ENCODE measurements at regions not wholly inside any gene's neighbourhood (a gene's known extent, or its start where the extent isn't known, plus 50 kb on each side); places are given as distances from the start of the nearest gene placed in this dataset.

DNA sequence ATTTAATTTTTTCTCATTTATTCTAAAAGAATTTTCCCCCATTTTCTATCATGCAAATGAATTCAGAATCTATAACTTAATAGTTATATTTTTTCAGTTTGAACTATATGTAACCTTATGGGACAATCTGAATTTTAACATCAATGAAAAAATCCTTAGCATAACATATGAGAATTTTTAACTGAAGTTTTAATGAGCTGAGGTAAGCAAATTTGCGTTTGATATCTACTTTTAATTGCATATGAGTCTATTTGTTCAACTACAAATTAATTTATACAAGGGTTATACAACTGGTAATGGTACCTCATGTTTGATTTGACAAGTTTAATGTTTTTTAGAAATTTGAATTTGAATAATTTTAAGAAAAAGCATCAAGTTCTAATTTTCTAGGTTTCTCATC, 384.4 kb upstream of the PCDH9 start:
- H3K27ac Mint-ChIP-seq: no peak overlapping the region
- H3K4me3 Mint-ChIP-seq: no peak overlapping the region
- no peaks in the 10 kb centered on the region for H3K4me1 Mint-ChIP-seq (ENCODE audit: low read depth)
- H3K9me3 Mint-ChIP-seq: peaks cover 5% of the 10 kb centered on the region
- no peaks in the 10 kb centered on the region for H3K36me3 Mint-ChIP-seq (ENCODE audit: low read depth)
- intact Hi-C loops (cut with micrococcal nuclease): no loop called here
- no peak for DNase-seq (ENCODE audit: low spot score)
- no peaks in the 10 kb centered on the region for H3K27me3 Mint-ChIP-seq (ENCODE audit: insufficient read depth)

DNA sequence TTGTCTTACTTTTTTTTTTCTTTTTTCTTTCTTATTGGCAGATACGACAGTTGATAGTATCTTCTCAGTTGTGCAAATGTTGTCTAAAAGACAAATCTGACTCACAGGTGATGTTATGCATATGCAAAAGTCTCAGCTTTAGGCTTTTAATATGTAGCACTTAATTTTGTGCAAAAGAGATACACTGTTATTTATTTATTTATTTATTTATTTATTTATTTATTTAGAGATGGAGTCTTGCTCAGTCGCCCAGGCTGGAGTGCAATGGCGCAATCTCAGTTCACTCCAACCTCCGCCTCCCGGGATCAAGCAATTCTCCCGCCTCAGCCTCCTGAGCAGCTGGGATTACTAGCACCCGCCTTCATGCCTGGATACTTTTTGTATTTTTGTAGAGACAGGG, 383.9 kb upstream of the PCDH9 start:
- H3K36me3 Mint-ChIP-seq (ENCODE audit: low read depth): no peaks in the 10 kb centered on the region
- no peak overlapping the region for H3K4me3 Mint-ChIP-seq
- DNase-seq (ENCODE audit: low spot score): no peak
- no peaks in the 10 kb centered on the region for H3K27me3 Mint-ChIP-seq (ENCODE audit: insufficient read depth)
- intact Hi-C loops (cut with micrococcal nuclease): no loop called here
- no peaks in the 10 kb centered on the region for H3K4me1 Mint-ChIP-seq (ENCODE audit: low read depth)
- H3K9me3 Mint-ChIP-seq: no peaks in the 10 kb centered on the region
- no peak overlapping the region for H3K27ac Mint-ChIP-seq

DNA sequence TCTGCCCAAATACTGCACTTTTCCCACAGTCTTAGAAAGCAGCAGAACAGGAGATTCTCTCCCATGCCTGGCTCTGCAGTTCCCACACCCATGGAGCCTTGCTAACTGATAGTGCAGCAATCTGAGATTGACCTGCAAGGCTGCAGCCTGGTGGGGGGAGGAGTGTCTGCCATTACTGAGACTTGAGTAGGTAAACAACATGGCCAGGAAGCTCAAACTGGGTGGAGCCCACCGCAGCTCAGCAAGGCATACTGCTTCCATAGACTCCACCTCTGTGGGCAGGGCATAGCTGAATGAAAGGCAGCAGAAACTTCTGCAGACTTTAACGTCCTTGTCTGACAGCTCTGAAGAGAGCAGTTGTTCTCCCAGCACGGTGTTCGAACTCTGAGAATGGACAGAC, 358.5 kb upstream of the PCDH9 start:
- intact Hi-C loops (cut with micrococcal nuclease): no loop called here
- Mint-ChIP-seq H3K4me1 (ENCODE audit: low read depth) (no peaks in the 10 kb centered on the region), H3K4me3 (no peak overlapping the region), H3K9me3 (peaks cover 4% of the 10 kb centered on the region), H3K36me3 (ENCODE audit: low read depth) (no peaks in the 10 kb centered on the region), H3K27ac (no peak overlapping the region), H3K27me3 (ENCODE audit: insufficient read depth) (no peaks in the 10 kb centered on the region)
- DNase-seq (ENCODE audit: low spot score): no peak

DNA sequence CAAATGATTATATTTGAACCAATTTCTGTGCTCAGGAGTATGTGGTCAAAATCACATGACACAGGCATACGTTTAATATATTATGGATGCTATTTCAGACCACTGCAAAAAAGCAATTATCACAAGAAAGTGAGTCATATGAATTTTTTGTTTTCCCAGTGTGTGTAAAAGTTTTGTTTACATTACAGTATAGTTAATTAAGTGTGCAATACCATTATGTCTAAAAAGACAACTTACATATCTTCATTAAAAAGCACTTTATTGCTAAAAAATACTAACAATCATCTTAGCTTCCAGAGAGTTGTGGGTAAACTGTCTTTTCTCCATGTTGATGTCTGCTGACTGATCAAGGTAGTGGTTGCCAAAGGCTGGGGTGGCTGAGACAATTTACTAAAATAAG, 347.2 kb upstream of the PCDH9 start:
- peaks cover 12% of the 10 kb centered on the region for H3K9me3 Mint-ChIP-seq
- no peak overlapping the region for H3K27ac Mint-ChIP-seq
- no peaks in the 10 kb centered on the region for H3K27me3 Mint-ChIP-seq (ENCODE audit: insufficient read depth)
- H3K4me3 Mint-ChIP-seq: no peak overlapping the region
- intact Hi-C loops (cut with micrococcal nuclease): no loop called here
- no peaks in the 10 kb centered on the region for H3K36me3 Mint-ChIP-seq (ENCODE audit: low read depth)
- DNase-seq (ENCODE audit: low spot score): no peak
- H3K4me1 Mint-ChIP-seq (ENCODE audit: low read depth): no peaks in the 10 kb centered on the region

DNA sequence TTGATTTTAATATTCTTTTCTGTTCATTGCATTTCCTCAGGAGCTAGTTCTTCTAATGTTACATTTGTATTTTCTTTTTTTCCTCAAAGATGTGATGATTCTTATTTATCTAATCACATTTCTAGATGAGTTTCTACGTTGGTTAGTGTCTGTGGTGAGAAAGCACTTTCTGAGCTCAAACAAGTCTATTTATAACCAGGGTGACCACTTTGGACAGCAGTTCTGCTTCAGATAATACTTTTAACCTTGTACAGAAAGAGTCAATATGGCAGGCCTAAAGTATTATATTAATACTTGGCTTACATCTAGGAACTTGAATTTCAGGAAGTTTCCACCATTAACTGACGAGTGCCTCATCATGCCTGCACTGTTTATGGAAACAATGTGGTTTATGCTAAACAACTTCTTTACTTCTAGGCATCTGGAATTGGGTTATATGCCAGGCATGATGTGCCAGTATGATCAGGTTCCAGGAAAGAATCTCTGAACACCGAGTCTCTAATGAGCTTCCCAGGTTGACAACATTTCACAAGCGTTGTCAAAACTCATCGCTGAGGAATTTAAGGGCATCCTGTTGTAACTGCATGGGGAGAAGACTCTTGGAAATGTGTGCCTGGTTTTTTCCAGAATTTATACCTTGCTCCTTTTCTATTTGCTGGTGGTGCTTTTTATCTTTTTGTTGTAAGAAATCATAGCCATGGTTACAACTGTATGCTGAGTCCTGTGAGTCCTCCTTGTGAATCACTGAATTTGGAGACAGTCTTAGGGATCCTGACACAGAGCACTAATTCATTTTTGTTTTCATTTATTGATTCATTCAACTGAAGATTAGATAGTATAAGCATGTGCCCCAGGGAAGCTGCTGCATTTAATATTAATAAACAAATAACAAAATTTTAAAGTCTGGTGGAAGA, 344.4 kb upstream of the PCDH9 start:
- Mint-ChIP-seq H3K27ac (no peak overlapping the region), H3K27me3 (ENCODE audit: insufficient read depth) (no peaks in the 10 kb centered on the region), H3K4me3 (no peak overlapping the region), H3K36me3 (ENCODE audit: low read depth) (no peaks in the 10 kb centered on the region), H3K9me3 (peaks cover 20% of the 10 kb centered on the region), H3K4me1 (ENCODE audit: low read depth) (no peaks in the 10 kb centered on the region)
- no peak for DNase-seq (ENCODE audit: low spot score)
- intact Hi-C loops (cut with micrococcal nuclease): no loop called here

DNA sequence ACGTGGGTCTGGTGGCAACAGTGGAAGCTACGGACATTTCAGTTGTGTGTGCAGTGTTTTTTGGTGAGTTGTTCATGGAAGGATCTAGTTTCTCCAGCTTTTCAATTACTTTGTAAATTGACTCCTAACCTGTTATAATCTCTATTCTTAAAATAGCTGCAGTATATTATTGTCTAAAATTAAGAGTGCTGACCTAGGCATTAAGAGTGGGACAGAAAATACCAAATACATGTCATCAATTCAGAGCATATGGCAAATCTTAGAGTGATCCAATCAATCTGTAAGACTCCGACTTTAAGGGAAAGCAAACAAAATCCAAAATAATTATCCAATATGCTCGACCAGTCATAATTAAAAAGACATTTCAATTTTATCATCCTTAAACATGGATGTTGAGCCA, 338.1 kb upstream of the PCDH9 start:
- Mint-ChIP-seq H3K4me1 (ENCODE audit: low read depth) (no peaks in the 10 kb centered on the region), H3K36me3 (ENCODE audit: low read depth) (no peaks in the 10 kb centered on the region), H3K27me3 (ENCODE audit: insufficient read depth) (no peaks in the 10 kb centered on the region), H3K27ac (no peak overlapping the region), H3K9me3 (peaks cover 12% of the 10 kb centered on the region), H3K4me3 (no peak overlapping the region)
- DNase-seq (ENCODE audit: low spot score): no peak
- intact Hi-C loops (cut with micrococcal nuclease): no loop called here

DNA sequence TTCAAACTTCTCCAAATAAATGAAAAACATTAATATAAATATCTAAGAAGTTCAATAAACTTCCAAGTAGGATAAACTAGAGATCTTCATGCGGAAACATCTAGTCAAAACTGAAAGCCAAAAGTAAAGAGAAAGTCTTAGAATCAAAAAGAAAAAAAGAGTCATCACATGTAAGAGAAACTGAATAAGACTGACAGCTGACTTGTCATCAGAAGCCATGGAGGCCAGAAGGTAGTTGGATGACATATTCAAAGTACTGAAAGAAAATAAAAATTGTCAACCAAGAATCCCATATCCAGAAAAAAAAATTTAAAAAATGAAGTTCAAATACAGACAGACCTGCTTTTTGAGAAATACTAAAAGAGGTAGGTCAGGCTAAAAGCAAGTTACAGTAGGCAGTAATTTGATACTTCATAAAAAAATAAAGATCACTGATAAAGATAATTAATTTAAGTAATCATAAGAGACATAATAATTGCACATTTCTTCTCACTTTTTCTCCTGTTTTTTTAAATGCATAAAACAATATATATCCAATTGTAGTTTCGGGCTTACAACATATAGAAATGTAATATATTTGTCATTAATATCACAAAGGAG, 327.6 kb upstream of the PCDH9 start:
- no peak overlapping the region for H3K4me3 Mint-ChIP-seq
- H3K36me3 Mint-ChIP-seq (ENCODE audit: low read depth): no peaks in the 10 kb centered on the region
- no peaks in the 10 kb centered on the region for H3K27me3 Mint-ChIP-seq (ENCODE audit: insufficient read depth)
- no peak overlapping the region for H3K27ac Mint-ChIP-seq
- no peak for DNase-seq (ENCODE audit: low spot score)
- intact Hi-C loops (cut with micrococcal nuclease): no loop called here
- H3K9me3 Mint-ChIP-seq: peaks cover 11% of the 10 kb centered on the region
- no peaks in the 10 kb centered on the region for H3K4me1 Mint-ChIP-seq (ENCODE audit: low read depth)

DNA sequence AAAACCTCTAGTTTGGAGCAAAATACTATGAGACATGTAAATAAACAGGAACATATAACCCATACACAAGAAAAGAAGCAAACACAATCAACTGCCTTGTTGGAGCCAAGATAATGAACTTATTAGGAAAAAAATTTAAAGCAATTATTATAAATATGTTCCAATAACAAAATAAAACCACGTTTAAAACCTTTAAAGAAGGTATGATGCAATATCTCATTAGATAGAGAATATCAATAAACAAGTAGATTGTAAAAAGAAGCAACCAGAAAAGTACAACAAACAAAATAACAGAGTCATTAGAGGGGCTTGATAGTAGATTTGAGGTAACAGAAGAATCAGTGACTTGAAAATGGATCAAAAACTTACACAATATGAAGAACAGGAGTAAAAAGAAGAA, 327.0 kb upstream of the PCDH9 start:
- no peaks in the 10 kb centered on the region for H3K27me3 Mint-ChIP-seq (ENCODE audit: insufficient read depth)
- peaks cover 11% of the 10 kb centered on the region for H3K9me3 Mint-ChIP-seq
- DNase-seq (ENCODE audit: low spot score): no peak
- no peaks in the 10 kb centered on the region for H3K36me3 Mint-ChIP-seq (ENCODE audit: low read depth)
- H3K4me1 Mint-ChIP-seq (ENCODE audit: low read depth): no peaks in the 10 kb centered on the region
- H3K27ac Mint-ChIP-seq: no peak overlapping the region
- intact Hi-C loops (cut with micrococcal nuclease): no loop called here
- H3K4me3 Mint-ChIP-seq: no peak overlapping the region

DNA sequence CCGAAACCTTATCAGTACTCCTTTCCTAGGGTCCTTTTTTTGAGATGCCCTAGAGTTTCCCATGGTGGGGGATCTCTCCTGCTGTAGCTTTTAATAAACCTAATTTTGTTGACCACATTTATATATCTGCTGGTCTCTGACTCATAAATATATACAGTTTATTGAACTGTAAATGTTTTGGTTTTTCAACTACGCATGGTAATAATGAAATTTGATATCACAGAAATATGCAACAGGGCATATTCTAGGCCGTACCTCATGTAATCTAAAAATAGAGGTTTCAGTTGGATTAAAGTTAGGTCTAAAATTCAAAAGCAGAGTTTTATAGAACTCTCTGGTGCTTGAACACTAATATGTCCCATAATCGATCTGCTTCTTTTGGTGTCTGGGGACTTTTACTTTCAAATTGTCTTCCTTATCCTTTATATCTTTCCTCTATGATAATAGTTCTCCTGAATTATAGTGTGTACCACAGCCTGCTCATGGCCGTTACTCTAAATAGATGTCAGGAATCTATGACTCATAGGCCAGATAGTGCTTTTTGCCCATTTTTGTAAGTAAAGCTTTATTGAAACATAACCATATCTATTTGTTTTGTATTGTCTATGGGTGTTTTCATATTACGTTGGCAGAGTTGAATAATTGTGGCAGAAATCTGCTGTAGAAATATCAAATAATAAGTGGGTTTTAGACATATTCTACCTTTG, 324.8 kb upstream of the PCDH9 start:
- Mint-ChIP-seq H3K4me3 (no peak overlapping the region), H3K27me3 (ENCODE audit: insufficient read depth) (no peaks in the 10 kb centered on the region), H3K9me3 (peaks cover 11% of the 10 kb centered on the region), H3K4me1 (ENCODE audit: low read depth) (no peaks in the 10 kb centered on the region), H3K27ac (no peak overlapping the region), H3K36me3 (ENCODE audit: low read depth) (no peaks in the 10 kb centered on the region)
- intact Hi-C loops (cut with micrococcal nuclease): no loop called here
- DNase-seq (ENCODE audit: low spot score): no peak

DNA sequence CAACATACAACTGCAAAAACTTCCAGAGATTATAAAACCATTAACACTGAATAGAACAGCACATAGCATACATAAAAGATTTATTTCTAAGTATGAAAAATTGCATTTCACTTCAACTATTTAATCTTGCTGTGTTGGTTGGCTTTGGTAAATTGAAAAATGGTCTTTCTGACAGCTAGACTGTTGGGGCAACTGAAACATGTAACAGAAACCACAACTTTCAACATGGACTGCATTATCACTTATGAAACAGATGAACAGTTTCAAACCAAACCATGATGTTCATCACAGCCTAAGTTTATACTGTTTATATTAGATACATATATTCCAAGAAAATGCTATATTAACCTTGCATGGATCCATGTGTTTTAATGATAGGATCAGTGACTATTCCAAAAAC, 324.1 kb upstream of the PCDH9 start:
- no peaks in the 10 kb centered on the region for H3K36me3 Mint-ChIP-seq (ENCODE audit: low read depth)
- intact Hi-C loops (cut with micrococcal nuclease): no loop called here
- H3K27me3 Mint-ChIP-seq (ENCODE audit: insufficient read depth): no peaks in the 10 kb centered on the region
- H3K4me1 Mint-ChIP-seq (ENCODE audit: low read depth): no peaks in the 10 kb centered on the region
- peaks cover 11% of the 10 kb centered on the region for H3K9me3 Mint-ChIP-seq
- no peak overlapping the region for H3K4me3 Mint-ChIP-seq
- DNase-seq (ENCODE audit: low spot score): no peak
- H3K27ac Mint-ChIP-seq: no peak overlapping the region

DNA sequence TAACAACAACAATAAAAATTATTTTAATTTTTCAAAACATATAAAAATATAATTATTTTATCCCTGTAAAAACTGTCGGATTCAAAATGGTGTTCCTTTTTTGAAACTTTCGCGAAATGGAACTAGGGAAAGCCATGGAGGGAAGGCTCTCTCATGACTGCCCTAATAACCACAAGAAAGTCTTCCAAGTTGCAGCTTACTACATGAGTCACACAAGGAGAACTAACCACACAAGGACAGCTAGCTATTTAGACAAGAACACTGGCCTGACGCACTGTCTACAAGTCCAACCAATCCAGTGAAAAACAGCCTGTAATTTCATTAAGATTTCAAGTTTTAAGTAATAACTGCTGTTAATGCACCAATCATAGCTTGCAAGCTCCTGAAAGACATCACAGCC, 319.2 kb upstream of the PCDH9 start:
- Mint-ChIP-seq H3K27me3 (ENCODE audit: insufficient read depth) (no peaks in the 10 kb centered on the region), H3K9me3 (peaks cover under 1% of the 10 kb centered on the region), H3K4me3 (no peak overlapping the region), H3K4me1 (ENCODE audit: low read depth) (no peaks in the 10 kb centered on the region), H3K27ac (no peak overlapping the region), H3K36me3 (ENCODE audit: low read depth) (no peaks in the 10 kb centered on the region)
- DNase-seq (ENCODE audit: low spot score): no peak
- intact Hi-C loops (cut with micrococcal nuclease): no loop called here

DNA sequence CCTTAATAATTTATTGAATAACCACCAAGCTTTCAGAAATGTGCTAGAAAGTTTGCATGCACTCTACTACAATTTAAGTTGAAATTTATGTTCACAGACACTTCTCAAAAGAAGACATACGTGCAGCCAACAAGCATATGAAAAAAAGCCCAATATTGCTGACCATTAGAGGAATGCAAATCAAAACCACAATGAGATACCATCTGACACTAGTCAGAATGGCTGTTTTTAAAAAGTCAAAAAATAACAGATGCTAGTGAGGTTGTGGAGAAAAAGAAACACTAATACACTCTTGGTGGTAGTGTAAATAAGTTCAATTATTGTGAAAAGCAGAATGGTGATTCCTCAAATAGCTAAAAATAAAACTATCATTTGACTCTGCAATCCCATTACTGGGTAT, 308.8 kb upstream of the PCDH9 start:
- Mint-ChIP-seq H3K27ac (no peak overlapping the region), H3K4me1 (ENCODE audit: low read depth) (no peaks in the 10 kb centered on the region), H3K36me3 (ENCODE audit: low read depth) (no peaks in the 10 kb centered on the region), H3K9me3 (peaks cover 5% of the 10 kb centered on the region), H3K27me3 (ENCODE audit: insufficient read depth) (no peaks in the 10 kb centered on the region), H3K4me3 (no peak overlapping the region)
- intact Hi-C loops (cut with micrococcal nuclease): no loop called here
- DNase-seq (ENCODE audit: low spot score): no peak

DNA sequence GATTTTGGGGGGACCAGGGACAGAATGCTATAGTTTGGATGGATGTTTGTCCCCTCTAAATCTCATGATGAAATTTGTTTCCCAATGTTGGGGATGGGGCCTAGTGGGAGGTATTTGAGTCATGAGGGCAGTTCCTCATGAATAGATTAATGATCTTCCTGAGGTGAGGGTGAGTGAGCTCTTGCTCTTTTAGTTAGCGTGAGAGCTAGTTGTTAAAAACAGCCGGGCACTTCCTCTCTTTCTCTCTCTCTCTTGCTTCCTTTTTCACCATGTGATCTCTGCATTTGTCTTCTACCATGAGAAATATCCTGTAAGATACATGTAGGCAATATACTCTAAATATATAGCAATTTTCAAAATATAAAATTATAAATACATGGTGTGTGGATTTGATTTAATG, 290.8 kb upstream of the PCDH9 start:
- peaks cover 9% of the 10 kb centered on the region for H3K9me3 Mint-ChIP-seq
- intact Hi-C loops (cut with micrococcal nuclease): no loop called here
- no peaks in the 10 kb centered on the region for H3K27me3 Mint-ChIP-seq (ENCODE audit: insufficient read depth)

More for the DNA sequence above, 290.8 kb upstream of the PCDH9 start:
- H3K4me3 Mint-ChIP-seq: no peak overlapping the region
- H3K27ac Mint-ChIP-seq: no peak overlapping the region
- no peaks in the 10 kb centered on the region for H3K36me3 Mint-ChIP-seq (ENCODE audit: low read depth)
- no peaks in the 10 kb centered on the region for H3K4me1 Mint-ChIP-seq (ENCODE audit: low read depth)
- no peak for DNase-seq (ENCODE audit: low spot score)

Measured in activated T-helper 1 cell treated with anti-CD3 and anti-CD28 coated beads, Interleukin-12 subunit alpha, Interleukin-12 subunit beta, Interleukin-2, Interleukin-4 antibody, amounts not matched to agents 30 ng/mL and 10 ng/mL and 1 ng/mL, durations not matched to agents 14 hours and 24 hours and 36 hours (primary cell).